GM19240 (cell line): ENCODE measurements at regions not wholly inside any gene's neighbourhood (a gene's known extent, or its start where the extent isn't known, plus 50 kb on each side); places are given as distances from the start of the nearest gene placed in this dataset.
"Not testable (repeated sequence)": the region's sequence is repeated elsewhere in the genome, so short reads cannot be mapped to it uniquely, and the experiment has no call there.

Experiments
- DNase-seq: peaks from one replicate; pipeline ENCODE4 v3.0.0; 2011; ENCODE audit warnings: low spot score; ENCODE audit not compliant: insufficient read length

DNA sequence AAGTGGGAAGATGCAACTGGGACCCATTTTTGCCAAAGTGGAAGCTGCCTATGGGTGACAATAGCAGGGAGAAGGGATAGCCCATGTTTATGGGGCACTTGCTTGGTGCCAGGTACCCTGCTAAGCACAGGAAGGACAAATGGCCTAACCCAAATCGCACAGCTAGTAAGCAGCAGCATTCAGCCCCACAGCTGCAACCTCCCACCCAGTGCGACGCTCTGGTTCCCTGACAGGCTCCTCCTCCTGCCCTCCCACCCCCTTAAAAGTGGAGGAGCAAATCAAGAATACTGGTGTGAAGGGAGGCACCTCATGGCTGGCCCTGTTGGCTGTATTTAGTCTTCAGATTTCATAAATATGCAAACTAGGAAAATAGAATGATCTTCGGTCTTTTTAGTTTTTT is 76.2 kb downstream of the RIN2 start:
- no peak for DNase-seq

DNA sequence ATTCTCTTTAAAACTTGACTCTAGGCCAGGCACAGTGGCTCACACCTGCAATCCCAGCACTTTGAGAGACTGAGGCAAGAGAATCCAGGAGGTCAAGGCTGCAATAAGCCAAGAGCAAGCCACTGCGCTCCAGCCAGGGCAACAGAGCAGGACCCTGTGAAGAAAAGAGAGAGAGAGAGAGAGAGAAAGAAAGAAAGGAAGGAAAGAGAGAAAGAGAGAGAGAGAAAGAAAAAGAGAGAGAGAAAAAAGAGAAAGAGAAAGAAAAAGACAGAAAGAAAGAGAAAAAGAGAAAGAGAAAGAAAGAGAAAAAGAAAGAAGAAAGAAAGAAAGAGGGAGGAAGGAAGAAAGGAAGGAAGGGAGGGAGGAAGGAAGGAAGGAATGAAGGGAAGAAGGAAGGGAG is 76.7 kb downstream of the RIN2 start:
- DNase-seq = no peak

DNA sequence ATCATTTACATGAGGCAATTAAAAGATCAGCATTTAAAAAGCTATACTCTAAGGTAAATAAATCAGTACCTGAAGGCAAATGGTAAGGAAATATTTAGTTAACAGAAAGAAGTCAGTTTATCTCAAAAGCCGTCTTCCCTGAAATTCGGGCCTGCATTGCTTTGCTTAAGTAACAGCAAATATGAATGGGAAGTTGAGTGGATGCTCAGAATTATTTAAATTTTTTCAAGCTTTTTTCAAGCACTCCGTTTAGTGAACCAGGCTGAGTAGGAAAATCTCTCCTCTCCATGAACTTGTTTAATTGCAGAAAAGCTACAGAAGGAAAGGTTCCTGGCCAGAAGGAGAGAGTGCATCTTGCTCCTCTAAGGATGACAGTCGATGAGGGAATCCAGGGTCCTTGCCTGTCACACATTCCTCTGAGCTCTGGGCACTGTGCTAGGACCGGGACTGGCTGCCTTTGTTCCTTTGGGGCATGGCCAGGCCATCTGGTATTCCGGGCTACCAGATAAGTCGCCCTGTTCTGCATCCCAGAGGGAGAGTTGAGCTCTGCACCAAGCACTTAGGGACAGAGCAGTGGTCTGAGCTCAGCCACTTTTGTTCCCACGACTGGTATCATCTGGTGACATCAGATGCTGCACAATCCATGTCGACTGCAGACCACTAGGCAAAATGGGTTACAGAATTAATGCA is 77.6 kb downstream of the RIN2 start:
- no peak for DNase-seq

DNA sequence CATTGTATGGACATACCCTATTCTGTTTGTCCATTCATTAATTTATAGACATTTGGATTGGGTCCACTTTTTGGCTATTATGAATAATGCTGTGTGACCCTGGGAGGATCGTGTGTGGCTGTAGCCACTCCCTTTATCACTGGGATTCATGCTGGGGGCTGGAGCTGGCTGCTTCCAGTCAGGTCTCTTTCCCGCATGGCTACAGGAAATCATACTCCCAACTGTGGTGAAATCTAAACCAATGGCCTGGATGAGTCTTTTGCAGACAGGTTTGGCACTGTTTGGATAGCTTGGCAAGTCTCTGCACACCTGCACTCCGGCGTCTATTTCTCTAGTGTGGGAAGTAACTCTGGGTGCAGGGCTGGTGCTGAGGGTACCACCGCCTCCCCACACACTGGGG is 80.4 kb downstream of the RIN2 start:
- no peak for DNase-seq

DNA sequence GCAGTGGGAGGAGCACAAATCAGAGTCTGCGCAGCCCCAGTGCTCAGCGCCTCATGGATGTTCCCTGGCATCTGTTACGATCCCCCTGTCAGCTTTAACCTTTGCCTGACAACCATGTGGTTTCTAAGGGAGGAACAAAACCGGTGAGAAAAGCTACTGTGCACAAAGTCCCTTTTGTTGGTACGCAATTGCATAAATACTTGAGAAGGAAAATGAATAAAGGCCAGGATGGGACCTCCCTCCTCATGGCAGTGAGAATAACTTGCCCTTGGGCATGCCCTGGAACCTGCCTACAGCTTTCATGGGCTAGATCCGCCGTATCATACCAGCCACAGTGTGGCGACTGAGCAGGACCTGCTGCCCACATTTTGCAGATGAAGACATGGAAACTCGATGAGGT is 81.0 kb downstream of the RIN2 start:
- DNase-seq = no peak

DNA sequence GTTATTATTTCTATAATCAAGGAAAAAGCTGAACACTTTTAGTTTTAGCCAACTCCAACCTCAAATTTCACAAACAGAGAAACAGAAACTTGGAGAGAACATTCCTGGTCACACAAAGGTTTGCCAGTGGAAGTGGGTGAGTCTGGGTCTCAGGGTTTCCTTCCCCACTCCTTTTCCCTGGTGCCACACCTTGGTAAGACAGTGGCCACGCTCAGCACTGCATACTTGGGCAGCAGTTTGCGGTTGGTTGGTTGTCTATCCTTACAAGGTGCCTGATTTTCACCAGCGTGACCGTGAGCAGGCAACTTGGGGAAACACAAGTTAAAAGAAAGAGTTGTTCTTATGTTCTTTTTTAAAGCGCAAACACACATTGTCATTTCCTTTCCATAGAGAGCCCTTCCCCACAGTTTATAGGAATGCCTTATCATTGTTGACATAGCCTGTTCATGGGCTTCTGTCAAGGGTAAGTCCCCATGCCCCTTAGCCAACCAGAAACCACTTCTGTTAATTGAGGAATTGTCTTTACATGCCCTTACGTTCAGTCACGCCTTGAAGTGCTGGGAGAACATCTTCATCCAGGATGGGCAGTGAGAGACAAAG is 82.2 kb downstream of the RIN2 start:
- no peak for DNase-seq

DNA sequence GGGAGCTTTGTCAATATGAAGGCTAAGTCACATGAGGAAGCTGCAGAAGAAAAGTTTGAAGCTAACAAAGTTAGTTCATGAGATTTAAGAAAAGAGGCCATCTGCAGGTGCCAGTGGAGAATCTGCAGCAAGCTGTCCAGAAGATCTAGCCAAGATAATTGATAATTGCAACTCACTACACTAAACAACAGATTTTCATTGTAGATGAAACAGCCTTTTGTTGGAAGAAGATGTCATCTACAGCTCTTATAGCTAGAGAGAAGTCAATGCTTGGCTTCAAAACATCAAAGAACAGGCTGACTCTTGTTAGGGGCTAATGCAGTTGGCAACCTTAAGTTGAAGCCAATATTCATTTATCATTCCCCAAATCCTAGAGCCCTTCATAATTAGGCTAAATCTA is 83.7 kb downstream of the RIN2 start:
- DNase-seq = no peak

DNA sequence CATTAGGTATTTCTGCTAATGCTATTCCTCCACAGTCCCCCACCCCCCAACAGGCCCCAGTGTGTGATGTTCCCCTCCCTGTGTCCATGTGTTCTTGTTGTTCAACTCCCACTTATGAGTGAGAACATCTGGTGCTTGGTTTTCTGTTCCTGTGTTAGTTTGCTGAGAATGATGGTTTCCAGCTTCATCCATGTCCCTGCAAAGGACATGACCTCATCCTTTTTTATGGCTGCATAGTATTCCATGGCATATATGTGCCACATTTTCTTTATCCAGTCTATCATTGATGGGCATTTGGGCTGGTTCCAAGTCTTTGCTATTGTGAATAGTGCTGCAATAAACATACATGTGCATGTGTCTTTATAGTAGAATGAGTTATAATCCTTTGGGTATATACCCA is 86.8 kb downstream of the RIN2 start:
- not testable (repeated sequence) for DNase-seq

DNA sequence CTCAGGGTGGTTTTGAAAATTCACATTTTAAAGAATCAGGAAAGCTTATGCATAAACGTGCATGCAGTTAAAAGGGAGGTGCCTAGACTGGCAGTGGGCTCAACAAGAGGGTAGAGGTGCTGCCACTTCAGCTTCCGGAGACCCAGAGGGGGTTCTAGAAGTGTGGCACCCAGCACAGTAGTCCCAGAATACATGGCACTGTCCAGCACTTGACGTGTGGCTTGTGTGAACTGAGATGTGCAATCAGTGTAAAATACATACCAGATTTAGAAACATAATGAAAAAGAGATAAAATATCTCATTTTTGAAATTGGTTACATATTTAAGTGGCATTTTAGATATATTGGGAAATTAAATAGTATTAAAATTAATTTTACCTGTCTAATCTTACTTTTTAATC is 89.3 kb downstream of the RIN2 start:
- DNase-seq = no peak

DNA sequence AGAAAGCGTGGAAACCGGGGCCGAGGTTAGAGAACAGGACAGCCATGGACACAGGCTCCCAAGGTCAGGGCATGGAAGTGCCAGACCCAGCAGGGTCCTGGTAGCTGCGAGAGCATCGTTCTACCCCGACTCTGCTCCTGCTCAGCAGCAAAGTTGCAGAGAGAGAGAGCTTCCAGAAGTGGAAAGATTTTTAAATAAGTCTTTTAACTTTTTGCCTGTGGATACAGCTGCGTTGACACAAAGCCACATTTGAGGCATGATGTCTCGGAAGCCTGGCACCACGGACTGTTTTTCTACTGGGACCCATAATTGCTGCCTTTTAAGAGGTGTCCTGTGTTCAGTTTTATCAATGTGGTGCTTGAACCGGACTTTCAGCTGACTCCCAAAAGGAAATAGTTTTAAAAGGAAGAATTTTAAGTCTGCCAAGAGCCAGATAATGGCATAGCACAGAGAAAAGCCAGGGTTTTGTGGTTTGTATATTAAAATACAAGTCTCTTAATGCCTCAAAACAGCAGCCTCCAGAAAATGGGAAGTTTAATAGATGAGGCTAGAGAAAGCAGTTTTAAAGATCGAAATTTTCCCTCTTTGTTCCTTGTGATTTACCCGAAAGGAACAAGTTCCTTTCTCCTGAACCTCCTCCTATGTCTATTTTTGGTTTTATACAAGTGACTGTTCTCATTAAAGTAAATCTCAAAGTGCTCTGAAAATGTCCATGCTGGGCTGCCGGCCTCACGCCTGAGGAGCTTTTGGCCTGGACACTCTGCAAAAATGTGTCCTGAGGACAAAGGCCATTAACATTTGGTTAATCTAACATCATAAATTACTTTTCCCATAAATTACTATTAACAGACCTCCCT is 91.5 kb downstream of the RIN2 start:
- no peak for DNase-seq

DNA sequence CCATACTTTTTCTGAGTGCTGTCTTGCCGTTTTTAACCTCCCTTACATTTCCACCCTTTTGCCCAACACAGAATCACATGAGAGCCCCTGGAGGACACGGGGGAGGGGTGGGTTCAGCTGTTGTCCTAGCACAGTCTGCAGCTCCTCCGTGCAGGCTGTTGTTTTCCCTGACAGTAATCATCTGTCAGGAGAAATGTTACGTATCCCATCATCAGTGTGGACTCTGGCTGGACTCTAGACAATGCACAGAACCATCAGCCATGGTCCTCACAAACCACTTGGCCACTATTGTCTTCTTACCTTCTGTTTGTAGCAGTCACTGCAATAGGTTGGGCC is 92.1 kb downstream of the RIN2 start:
- no peak for DNase-seq

DNA sequence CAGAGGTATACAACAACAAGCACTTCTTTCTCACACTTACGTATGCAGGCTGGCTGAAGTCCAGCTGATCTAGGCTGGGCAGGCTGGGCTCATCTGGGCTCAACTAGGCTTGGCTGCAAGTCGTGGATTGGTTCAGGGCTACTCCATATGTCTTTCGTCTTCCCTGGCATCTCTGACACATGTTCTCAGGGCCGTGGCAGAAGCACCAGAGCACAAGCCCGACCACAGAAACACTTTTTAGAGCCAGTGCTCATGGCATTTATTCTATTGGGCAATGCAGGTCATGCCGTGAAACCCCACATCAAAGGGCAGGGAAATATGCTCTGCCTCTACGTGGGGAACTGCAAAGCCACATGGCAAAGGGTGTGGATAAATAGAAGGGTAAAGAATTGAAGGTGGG is 93.8 kb downstream of the RIN2 start:
- DNase-seq = no peak

DNA sequence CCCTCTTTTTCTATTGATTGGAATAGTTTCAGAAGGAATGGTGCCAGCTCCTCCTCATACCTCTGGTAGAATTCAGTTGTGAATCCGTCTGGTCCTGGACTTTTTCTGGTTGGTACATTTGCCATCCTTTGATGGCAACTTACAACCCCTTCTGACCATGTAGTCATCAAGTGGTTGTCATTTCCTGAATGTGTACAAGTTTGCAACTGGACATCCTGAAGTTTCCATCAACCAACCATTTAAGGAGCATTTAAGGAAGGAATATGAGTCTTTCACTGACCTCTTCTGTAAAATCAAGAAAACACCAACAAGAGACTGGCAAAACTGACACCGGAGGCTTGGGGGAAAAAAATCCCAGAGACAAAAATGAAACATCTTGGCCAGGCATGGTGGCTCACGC is 97.4 kb downstream of the RIN2 start:
- no peak for DNase-seq

DNA sequence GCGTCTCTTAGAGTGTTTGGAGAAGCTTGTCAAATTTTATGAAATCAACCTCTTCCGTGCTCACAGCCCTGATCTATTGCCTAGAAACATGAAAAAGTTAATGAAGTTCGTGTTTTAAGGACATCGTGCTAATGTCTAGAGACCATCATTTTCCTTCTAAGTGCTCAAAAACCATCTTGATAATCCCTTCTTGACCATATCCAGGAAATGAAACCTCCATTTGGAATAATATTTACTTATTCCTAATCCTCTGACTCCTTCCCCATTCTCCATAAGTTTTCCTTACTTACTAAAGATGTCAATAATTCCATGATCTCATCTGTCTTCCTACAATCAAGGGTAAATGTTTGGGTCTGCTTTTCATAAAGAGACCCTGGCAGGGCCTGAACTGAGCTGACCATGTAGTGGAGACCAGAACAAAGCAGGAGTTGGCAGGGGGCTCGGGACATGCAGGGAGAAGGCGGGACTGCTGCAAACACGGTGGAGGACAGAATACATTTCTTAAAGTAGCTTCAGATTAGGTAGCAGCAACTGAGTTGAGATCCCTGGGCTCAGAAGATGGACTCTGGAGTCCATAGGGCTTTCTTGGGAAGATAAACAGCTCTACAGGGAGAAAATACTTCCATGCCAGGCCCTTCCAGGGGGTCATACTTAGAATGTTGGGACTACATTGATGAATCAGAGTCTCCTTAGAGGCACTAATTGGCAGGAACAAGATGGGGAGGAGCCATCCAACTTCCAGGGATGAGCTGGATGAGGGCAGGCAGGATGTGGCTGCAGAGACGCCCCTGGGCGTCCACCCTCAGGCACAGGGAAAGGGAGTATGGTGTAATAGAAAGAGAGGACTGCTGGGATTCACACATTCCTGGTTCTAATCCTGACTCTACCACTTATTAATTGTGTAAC is 100.7 kb downstream of the RIN2 start:
- DNase-seq = no peak

DNA sequence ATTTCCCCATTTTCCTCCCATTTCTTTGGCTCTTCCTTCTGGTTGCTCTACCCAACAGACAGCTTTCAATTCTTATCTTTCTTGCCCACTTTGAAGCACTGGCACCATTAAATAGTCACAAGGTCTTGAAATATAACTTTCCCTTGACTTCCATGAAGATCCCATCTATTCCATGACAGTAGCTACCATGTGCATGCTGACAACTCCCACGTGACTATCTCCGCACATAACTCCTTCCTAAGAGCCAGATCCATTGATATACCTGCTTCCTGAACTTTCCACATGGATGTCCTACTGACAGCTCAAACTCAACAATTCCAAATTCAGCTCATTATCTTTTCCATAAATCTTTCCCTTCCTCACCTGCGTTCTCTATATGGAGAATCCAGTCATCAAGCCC is 101.4 kb downstream of the RIN2 start:
- DNase-seq = no peak

DNA sequence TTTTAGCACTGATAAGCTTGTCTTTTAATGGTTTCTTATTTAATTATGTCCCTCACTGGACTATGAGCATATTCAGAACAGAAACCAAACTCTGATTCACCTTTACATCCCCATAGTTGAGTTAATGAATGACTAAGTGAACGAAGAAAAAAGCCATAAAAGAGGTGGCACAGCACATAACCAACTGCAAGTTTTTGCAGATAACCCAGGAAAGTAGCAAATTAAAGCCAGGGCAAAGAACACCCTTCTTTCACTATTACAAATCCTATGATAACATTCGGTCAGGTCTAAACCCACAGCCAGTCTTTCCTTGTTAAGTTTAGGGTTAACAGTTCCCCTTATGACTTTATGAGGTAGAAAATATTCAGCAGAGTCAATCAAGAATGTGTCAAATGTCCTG is 102.7 kb downstream of the RIN2 start:
- no peak for DNase-seq

DNA sequence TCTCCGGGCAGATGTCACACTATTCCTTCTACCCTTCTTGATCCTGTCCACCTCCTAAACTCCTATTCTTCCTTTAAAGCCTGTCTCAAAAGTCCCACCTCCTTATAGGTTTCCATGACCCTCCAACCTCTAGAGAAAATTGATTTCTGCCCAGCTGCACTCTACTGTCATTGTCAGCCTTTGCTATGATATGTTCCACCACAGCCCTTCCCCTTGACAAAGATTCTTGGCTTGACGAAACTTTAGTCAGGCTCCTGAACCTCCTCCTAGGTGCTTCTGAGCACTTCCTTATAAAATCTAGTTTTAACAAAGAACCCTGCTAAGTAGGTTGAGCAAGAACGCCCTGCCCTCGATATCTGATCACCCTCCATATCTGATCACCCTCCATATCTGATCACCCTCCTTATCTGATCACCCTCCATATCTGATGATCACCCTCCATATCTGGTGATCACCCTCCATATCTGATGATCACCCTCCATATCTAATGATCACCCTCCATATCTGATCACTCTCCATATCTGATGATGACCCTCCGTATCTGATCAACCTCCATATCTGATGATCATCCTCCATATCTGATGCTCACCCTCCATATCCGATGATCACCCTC is 103.2 kb downstream of the RIN2 start:
- no peak for DNase-seq

DNA sequence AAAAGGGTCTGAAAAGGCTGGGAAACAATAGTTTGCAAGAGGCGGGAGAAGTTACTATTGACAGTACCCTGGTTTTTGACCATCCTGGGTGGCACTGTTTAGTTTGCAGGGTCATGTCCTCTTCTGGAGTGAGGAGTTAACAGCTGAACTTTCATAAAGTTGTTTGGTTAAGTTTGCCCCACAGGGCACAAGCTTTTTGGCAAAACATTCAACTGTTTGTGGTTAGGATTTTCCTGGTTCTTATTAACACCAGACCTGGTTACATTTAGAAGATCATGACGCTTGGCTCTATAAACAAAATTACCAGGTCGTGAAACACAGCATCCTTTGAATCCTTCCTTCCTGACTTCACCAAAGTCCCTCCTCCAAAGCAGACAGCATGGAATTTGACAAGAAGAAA is 106.1 kb downstream of the RIN2 start:
- no peak for DNase-seq

DNA sequence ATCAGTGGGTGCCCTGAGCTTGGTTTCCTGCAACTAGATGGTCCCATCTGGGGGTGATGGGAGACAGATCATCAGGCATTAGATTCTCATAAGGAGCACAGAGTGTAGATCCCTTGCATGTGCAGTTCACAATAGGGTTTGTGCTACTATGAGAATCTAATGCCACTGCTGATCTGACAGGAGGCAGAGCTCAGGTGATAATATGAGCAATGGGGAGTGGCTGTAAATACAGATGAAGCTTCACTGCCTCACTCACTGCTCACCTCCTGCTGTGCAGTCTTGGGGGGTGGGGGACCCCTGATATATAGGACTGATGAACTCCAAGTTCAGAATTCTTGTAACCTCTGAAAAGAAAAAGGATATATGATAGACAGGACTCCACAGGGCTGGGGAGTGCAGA is 108.0 kb downstream of the RIN2 start:
- no peak for DNase-seq

DNA sequence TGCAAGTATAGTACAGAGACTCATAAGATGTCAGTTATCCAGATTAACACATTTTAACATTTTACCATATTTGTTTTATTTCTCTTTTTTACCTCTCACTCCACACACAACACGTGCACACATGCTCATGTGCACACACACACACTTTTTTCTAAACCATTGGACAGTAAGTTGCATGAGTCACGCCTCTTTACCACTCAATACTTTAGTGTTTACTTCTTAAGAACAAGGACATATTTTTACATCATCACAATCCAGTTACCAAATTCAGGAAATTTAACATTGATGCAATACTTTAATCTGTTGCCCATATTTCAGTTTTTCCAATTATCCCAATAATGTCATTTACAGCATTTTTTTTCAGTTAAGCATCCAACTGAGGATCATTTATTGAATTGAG is 109.0 kb downstream of the RIN2 start:
- no peak for DNase-seq

DNA sequence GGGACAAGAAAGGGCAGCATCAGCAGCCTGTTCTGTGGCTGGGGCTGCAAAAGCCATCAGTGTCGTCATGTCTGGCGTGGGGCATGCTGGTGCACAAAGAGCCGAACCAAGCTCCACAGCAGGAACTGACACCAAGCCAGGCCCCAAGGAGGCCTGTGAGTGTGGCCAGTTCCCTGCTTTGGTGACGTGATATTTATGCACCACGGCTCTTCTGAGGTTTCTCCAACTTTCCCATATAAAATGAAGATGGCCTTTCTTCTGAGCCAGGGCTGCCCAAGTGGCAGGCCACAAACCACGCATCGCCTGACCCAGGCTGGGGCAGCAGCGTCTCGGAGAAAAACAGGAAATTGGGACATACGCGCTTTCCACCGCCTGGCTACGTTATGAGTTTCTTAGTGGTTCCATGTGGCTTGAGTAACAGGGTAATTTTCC is 109.9 kb downstream of the RIN2 start:
- DNase-seq = no peak
